Neural progenitor cell (in vitro differentiated cells): ENCODE measurements at regions not wholly inside any gene's neighbourhood (a gene's known extent, or its start where the extent isn't known, plus 50 kb on each side); places are given as distances from the start of the nearest gene placed in this dataset.

Experiments
- CTCF ChIP-seq: fragments of 200-600 bp; sonication (generic); IDR thresholded peaks from 2 replicates; pipeline ENCODE4 v1.5.1; 2017; ENCODE audit warnings: antibody characterized with exemption, mild to moderate bottlenecking
- EZH2 ChIP-seq: fragments of 200-600 bp; sonication (generic); IDR thresholded peaks from 2 replicates; pipeline ENCODE4 v1.6.1; 2017; ENCODE audit warnings: antibody characterized with exemption, mild to moderate bottlenecking, moderate library complexity

GRCh38 chr16:86665929-86666328 lies 87.6 kb downstream of the FOXL1 start:
- no peak for TF ChIP-seq CTCF
- no peak for TF ChIP-seq EZH2
